ENCODE measurements at regions not wholly inside any gene's neighbourhood (a gene's known extent, or its start where the extent isn't known, plus 50 kb on each side); places are given as distances from the start of the nearest gene placed in this dataset.

DNA sequence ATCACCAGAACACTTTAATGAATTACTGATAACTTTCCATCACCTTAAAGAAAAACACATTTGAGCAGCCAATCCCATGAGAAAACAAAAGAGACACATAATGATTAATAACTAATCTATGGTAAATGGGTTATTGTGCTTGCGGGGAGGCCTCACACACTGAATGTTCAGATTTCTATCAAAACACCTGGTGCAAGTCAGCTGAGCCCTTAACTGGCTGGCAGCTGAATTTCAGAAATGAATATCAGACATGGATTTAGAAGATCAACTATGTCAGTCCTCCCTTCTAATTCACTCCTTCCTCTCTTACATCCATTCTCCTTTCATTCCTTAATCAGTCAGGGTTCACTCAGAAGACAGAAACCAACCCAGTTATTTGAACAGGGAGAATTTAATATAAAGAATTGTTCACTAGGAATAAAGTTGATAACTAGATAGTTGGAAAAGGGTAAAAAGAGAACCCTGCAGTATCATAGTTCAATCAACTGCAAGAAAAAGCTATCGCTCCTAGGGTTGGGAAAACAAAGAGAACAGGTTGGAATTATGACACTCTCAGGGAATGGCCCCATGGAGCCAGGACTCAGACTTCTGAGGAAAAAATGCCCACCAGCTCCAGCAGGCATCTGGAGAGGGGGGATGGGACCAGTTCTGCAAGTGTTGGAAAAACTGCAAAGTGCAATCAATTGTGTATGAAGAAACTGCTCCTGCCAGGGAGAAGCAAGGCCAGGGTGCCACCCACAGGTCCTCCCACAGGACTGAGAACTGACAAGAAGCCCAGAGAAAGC, 577.1 kb upstream of the CDH5 start:
- TF ChIP-seq ZFX (IDR thresholded peaks at IDR 0.05): no peak
- TF ChIP-seq, protein P1, sequence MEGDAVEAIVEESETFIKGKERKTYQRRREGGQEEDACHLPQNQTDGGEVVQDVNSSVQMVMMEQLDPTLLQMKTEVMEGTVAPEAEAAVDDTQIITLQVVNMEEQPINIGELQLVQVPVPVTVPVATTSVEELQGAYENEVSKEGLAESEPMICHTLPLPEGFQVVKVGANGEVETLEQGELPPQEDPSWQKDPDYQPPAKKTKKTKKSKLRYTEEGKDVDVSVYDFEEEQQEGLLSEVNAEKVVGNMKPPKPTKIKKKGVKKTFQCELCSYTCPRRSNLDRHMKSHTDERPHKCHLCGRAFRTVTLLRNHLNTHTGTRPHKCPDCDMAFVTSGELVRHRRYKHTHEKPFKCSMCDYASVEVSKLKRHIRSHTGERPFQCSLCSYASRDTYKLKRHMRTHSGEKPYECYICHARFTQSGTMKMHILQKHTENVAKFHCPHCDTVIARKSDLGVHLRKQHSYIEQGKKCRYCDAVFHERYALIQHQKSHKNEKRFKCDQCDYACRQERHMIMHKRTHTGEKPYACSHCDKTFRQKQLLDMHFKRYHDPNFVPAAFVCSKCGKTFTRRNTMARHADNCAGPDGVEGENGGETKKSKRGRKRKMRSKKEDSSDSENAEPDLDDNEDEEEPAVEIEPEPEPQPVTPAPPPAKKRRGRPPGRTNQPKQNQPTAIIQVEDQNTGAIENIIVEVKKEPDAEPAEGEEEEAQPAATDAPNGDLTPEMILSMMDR (IDR thresholded peaks at IDR 0.05 in 2 of 3, conservative IDR thresholded peaks at IDR 0.05 in 1 of 3; ENCODE audit: borderline replicate concordance in 1 of 3, insufficient read depth in 1 of 3, low read depth in 2 of 3, low read length in 2 of 3): no peak
- TF ChIP-seq EZH2 (IDR thresholded peaks at IDR 0.05): no peak
- no peak for TF ChIP-seq POLR2AphosphoS5 (IDR thresholded peaks at IDR 0.05; ENCODE audit: low read depth, low read length)
- no peak for TF ChIP-seq RAD21 (IDR thresholded peaks at IDR 0.05; ENCODE audit: low read depth)
- no peak for TF ChIP-seq JUND (IDR thresholded peaks at IDR 0.05)
- no peak for TF ChIP-seq SRF (IDR thresholded peaks at IDR 0.05; ENCODE audit: low read depth)
- TF ChIP-seq POLR2A (IDR thresholded peaks at IDR 0.05; ENCODE audit: borderline replicate concordance, extremely low read depth, insufficient read depth, insufficient read length): no peak
- no peak for TF ChIP-seq TCF7L2 (IDR thresholded peaks at IDR 0.05; ENCODE audit: borderline replicate concordance, extremely low read depth, insufficient read depth, insufficient read length)
- no peak for TF ChIP-seq FOSL1 (IDR thresholded peaks at IDR 0.05; ENCODE audit: low read depth)
- no peak for TF ChIP-seq EGR1 (IDR thresholded peaks at IDR 0.05; ENCODE audit: low read depth)
